Thoracic aorta (tissue), 2 donors: ENCODE measurements at regions not wholly inside any gene's neighbourhood (a gene's known extent, or its start where the extent isn't known, plus 50 kb on each side); places are given as distances from the start of the nearest gene placed in this dataset.
"Not testable (repeated sequence)": the region's sequence is repeated elsewhere in the genome, so short reads cannot be mapped to it uniquely, and the experiment has no call there.

Experiments used
- ATAC-seq: fragments of 150-250 bp; one replicate; pipeline ENCODE4 v1.8.0; 2017; ENCODE audit warnings: low read depth; ENCODE audit not compliant: insufficient number of reproducible peaks, low FRiP score
- DNase-seq: peaks from one replicate; pipeline ENCODE4 v3.0.0-alpha.2; 2020; ENCODE audit warnings: low spot score
- H3K27ac ChIP-seq, 2 donors: fragments of 200-600 bp; sonication (generic); 1 replicate in 1 of 2; 2 replicates in 1 of 2; pipeline ENCODE4 v1.5.1; 2016; ENCODE audit warnings: mild to moderate bottlenecking in 2 of 2, moderate library complexity in 2 of 2
- H3K27me3 ChIP-seq: fragments of 200-600 bp; sonication (generic); replicated peaks from 2 replicates; pipeline ENCODE4 v1.6.0; 2016; ENCODE audit warnings: mild to moderate bottlenecking; ENCODE audit not compliant: insufficient read depth
- H3K36me3 ChIP-seq: fragments of 200-600 bp; sonication (generic); one replicate; pipeline ENCODE4 v1.5.1; 2016
- H3K4me1 ChIP-seq, 2 donors: fragments of 200-600 bp; sonication (generic); 1 replicate in 1 of 2; 2 replicates in 1 of 2; pipeline versions ENCODE4 v1.5.1 to v1.6.0; 2016; ENCODE audit warnings: low read depth in 2 of 2, mild to moderate bottlenecking in 1 of 2; ENCODE audit not compliant: control insufficient read depth in 1 of 2
- H3K4me3 ChIP-seq: fragments of 200-600 bp; sonication (generic); 2 replicates; pipeline ENCODE4 v1.5.1; 2016; ENCODE audit warnings: mild to moderate bottlenecking
- H3K9me3 ChIP-seq: fragments of 200-600 bp; sonication (generic); 2 replicates; pipeline ENCODE4 v1.5.1; 2016
- TF ChIP-seq, protein P1 (sequence below): fragments of 200-600 bp; sonication (generic); IDR thresholded peaks from one replicate; pipeline ENCODE4 v1.5.1; 2019; ENCODE audit warnings: antibody characterized with exemption

DNA sequence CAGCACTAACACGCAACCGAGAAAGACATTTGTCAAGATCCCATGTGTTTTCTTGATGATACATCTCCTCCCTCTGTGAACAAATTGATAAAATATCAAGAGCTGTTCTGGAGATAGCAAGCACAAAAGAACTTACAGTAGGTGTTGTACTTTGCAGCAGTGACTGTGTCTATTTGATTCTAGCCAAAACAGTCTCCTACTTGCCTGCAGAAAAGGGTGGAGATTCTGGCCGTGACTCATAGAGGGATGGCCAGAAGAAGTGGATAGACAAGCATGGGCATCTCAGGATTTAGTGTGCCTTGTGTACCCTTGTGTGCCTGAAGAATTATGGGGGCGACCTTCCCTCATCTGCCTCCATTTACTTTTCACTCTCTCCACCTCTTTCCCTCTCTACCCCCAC, 458.4 kb upstream of the LRRC7 start:
- H3K27me3 ChIP-seq = no peaks in the 10 kb centered on the region
- TF ChIP-seq, protein P1, sequence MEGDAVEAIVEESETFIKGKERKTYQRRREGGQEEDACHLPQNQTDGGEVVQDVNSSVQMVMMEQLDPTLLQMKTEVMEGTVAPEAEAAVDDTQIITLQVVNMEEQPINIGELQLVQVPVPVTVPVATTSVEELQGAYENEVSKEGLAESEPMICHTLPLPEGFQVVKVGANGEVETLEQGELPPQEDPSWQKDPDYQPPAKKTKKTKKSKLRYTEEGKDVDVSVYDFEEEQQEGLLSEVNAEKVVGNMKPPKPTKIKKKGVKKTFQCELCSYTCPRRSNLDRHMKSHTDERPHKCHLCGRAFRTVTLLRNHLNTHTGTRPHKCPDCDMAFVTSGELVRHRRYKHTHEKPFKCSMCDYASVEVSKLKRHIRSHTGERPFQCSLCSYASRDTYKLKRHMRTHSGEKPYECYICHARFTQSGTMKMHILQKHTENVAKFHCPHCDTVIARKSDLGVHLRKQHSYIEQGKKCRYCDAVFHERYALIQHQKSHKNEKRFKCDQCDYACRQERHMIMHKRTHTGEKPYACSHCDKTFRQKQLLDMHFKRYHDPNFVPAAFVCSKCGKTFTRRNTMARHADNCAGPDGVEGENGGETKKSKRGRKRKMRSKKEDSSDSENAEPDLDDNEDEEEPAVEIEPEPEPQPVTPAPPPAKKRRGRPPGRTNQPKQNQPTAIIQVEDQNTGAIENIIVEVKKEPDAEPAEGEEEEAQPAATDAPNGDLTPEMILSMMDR = no peak
- DNase-seq (no peak), ATAC-seq (no peak)
- H3K4me1 ChIP-seq = peaks cover 0 to 3% of the 10 kb centered on the region in 2 donors
- no peaks in the 10 kb centered on the region for H3K36me3 ChIP-seq
- H3K27ac ChIP-seq = no peak overlapping the region
- no peaks in the 10 kb centered on the region for H3K9me3 ChIP-seq
- no peak overlapping the region for H3K4me3 ChIP-seq

DNA sequence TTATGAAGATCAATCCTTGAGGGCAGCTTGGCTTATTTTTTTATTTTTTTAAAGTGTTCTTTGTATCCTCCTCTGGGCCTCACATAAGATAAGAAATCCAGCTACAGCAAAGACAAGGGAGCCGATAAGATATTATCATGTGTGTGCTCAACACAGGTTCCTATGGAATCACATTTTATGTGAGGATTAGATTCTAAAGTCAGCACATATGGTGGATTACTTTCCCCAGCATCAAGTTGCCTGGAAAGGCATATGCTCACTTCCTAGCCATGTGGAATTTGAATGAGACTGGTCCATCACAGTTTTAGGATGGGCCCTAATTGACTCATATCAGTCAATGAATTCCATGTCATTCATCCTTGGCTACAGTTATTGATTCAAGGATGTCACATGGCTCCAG, 456.9 kb upstream of the LRRC7 start:
- Histone ChIP-seq H3K27me3 (no peaks in the 10 kb centered on the region), H3K4me1 (no peaks in the 10 kb centered on the region), H3K27ac (no peak overlapping the region), H3K4me3 (no peak overlapping the region), H3K9me3 (no peaks in the 10 kb centered on the region), H3K36me3 (no peaks in the 10 kb centered on the region)
- TF ChIP-seq, protein P1 = no peak
- no peak for ATAC-seq
- no peak for DNase-seq

GRCh38 chr1:69120126-69120741, 447.5 kb upstream of the LRRC7 start:
- H3K9me3 ChIP-seq, DNase-seq, H3K4me3 ChIP-seq, H3K36me3 ChIP-seq, H3K27me3 ChIP-seq, ATAC-seq, H3K27ac ChIP-seq: not testable (repeated sequence)
- peaks cover 5 to 25% of the 10 kb centered on the region in 2 donors for H3K4me1 ChIP-seq

DNA sequence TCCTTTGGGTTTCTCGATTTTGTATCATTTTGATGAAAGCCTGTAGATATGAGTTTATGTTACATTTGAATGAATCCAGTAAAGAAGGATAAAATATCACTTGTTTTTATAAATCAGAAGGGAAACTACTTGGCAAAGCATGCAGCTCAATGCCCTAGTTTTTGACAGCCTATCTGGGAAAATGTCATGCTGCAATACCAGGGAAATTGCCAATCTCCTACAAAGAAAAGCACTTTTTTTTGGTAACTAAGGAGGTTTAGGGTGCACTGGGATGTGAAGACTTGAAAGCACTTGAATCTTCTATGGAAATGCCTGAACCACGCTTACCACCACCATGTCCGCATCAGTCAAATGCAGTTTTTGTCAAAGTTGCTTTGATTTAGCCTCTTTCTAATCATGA, 446.9 kb upstream of the LRRC7 start:
- no peak for DNase-seq
- H3K27ac ChIP-seq = peak overlapping the region in 1 of 2 donors; percentile 23
- no peaks in the 10 kb centered on the region for H3K36me3 ChIP-seq
- H3K4me1 ChIP-seq = peaks cover 5 to 25% of the 10 kb centered on the region in 2 donors
- no peak for ATAC-seq
- H3K27me3 ChIP-seq = no peaks in the 10 kb centered on the region
- no peaks in the 10 kb centered on the region for H3K9me3 ChIP-seq
- TF ChIP-seq, protein P1 = no peak
- no peak overlapping the region for H3K4me3 ChIP-seq

DNA sequence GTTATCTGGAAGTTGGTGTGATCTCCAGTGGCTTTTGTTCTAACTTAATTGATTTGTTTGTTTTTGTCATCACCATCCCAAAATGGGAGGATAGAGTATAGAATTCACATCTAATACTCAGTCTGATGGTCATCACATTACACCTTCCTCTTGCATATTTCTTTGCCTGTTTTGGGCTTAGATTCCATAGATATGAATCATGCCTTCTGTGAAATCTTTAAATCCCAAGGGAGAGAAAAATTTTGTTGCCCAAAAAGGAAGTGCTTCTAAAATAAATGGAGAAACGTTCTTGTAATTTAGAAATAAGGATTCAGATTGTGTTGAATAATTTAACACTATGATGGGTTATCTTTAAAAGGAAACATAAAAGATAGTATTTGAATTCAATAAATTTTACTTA, 446.0 kb upstream of the LRRC7 start:
- ATAC-seq (peak; percentile 76), DNase-seq (no peak)
- peaks cover 5 to 30% of the 10 kb centered on the region in 2 donors for H3K4me1 ChIP-seq
- TF ChIP-seq, protein P1 = no peak
- no peaks in the 10 kb centered on the region for H3K36me3 ChIP-seq
- H3K9me3 ChIP-seq = no peaks in the 10 kb centered on the region
- H3K27me3 ChIP-seq = no peaks in the 10 kb centered on the region
- H3K27ac ChIP-seq = peak overlapping the region in 1 of 2 donors; percentile 23
- H3K4me3 ChIP-seq = no peak overlapping the region

DNA sequence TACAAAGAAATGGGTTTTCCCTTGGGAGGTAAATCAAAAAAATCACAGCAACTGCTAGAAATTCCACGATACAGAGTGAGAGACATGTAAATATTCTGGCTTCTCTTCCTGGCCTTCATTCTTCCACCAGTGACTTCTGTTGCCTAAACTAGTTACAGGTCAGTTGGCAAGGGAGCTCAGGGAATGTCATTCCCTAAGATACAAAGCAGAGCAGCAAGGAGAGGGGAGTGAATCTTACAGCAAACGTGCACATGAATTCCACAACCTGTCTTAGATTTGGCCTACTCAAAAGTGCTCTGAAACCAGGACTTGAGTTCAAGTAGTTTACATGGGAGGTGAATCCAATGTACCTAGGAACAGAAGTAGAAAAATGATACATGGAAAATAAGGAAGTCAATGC, 445.3 kb upstream of the LRRC7 start:
- H3K9me3 ChIP-seq = no peaks in the 10 kb centered on the region
- no peaks in the 10 kb centered on the region for H3K36me3 ChIP-seq
- TF ChIP-seq, protein P1 = no peak
- H3K4me1 ChIP-seq = peaks cover 5 to 34% of the 10 kb centered on the region in 2 donors
- no peaks in the 10 kb centered on the region for H3K27me3 ChIP-seq
- no peak overlapping the region for H3K4me3 ChIP-seq
- H3K27ac ChIP-seq = peak overlapping the region in 1 of 2 donors; percentile 17
- no peak for ATAC-seq
- no peak for DNase-seq
